HUDEP-2 (cell line): ENCODE measurements at regions not wholly inside any gene's neighbourhood (a gene's known extent, or its start where the extent isn't known, plus 50 kb on each side); places are given as distances from the start of the nearest gene placed in this dataset.
A peak's percentile ranks its signal among the peaks of the same experiment; 100 is the strongest.

Source experiments
- DNase-seq, 76 experiments: peaks; one replicate each; lab custom pipeline; 2025; ENCODE audit not compliant: unreplicated experiment in 76 of 76; lab: John Stamatoyannopoulos, UW

- DNase-seq = no peak
Observed at GRCh38 chr13:87868731-87869130, 197.6 kb downstream of the SLITRK5 start.

GRCh38 chr13:87872813-87873212 lies 201.6 kb downstream of the SLITRK5 start:
- no peak for DNase-seq

GRCh38 chr13:87877477-87877876 lies 206.3 kb downstream of the SLITRK5 start:
- no peak for DNase-seq

DNA sequence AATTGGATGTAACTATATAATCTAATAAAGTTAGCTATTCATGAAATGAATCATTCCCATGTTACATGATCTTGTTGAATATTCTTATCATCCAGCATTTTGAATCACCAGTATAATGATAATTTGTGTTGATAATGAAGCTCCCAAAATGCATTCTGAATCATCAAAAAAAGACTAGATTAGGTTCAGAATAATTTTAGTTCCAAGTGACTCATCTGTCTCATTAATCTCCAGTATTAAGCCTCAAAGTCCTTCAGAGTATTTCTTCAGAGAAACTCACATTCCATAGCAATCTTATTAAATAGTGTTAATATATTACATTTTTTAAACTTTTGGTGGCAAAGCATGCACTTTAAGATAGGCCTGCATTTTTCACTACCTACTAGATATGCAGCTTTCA lies 207.5 kb downstream of the SLITRK5 start:
- DNase-seq = no peak

DNA sequence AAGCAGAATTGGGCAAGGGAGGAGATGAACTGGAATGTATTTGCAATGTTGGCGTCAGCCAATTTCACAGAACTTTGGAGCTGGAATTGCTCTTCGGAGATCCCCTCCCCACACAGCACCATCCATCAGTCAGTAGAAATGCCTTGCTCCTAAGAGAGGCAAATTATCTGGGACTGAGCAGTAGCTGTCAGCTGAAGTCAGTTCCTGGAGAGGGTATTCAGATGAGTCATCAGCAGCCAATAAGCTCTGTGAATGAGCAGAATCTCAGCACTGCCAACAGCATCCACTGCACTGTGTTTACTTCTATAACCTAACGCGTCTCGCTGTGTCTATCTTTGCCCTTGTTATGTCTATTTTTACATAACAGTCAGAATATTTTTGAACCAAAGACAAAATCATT lies 213.7 kb downstream of the SLITRK5 start:
- no peak for DNase-seq

GRCh38 chr13:87887459-87888123 lies 216.4 kb downstream of the SLITRK5 start:
- DNase-seq = no peak

- DNase-seq = no peak
Observed at GRCh38 chr13:87889254-87889653, 218.1 kb downstream of the SLITRK5 start.

GRCh38 chr13:87893186-87893585 lies 222.0 kb downstream of the SLITRK5 start:
- no peak for DNase-seq

DNA sequence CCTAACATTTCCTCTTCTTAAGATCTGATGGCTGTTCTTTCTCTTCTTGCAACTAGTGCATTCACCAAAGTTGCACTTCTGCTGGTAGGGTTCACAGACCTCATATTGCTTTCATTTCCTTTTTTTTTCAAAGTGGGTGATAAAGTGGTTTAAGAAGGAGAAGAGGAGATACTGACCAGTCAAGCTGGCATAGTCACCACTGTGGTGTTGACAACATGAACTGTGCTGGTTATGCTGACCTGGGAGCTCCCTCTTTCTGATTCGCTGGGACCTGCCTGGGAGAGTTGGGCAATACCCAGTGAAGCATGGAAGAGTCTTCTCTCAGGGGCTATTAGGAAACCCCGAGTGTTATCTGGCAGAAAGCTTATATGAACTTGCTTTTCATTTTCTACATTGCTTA lies 222.9 kb downstream of the SLITRK5 start:
- no peak for DNase-seq

DNA sequence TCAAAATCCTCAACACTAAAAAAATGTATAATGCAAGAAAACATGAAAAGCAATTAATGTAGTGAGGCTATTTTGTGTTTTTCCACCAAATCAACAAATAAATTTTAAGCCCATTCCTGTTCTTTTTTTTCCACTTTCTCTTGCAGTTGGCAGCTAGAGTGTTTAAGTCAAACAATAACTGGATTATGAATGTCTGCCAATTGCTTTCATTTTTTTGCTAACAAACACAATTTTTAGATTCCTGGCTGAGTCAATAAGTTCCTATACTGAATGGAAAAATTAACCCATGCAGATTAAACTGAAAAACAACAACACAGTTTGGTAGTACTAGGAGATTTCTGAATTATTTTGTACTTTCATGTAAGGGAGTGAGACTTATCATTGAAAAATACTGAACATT lies 232.4 kb downstream of the SLITRK5 start:
- DNase-seq = no peak

DNA sequence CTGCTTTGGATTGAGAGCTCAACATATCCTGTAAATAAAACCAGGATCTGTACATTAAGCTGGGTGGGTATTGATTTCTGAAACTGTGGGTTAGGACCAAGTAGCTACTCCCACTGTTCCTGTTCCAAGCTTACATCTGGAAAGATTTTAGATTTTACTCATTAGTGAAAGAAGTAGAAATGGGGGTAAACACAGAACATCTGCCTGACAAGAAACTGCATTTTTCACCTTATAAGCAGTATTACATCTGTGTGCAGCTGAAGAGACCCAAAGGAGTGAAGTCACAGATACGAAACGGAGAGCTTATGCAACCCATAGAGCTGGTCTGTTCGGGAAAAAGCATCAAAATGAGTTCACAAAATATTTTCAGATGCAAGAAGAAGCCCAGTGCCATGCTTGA lies 235.2 kb downstream of the SLITRK5 start:
- DNase-seq = no peak

- no peak for DNase-seq
Observed at GRCh38 chr13:87907202-87907601, 236.0 kb downstream of the SLITRK5 start.

- DNase-seq = peak in 1 of 76 experiments; percentile 0
Observed at GRCh38 chr13:87919956-87920355, 248.8 kb downstream of the SLITRK5 start.

DNA sequence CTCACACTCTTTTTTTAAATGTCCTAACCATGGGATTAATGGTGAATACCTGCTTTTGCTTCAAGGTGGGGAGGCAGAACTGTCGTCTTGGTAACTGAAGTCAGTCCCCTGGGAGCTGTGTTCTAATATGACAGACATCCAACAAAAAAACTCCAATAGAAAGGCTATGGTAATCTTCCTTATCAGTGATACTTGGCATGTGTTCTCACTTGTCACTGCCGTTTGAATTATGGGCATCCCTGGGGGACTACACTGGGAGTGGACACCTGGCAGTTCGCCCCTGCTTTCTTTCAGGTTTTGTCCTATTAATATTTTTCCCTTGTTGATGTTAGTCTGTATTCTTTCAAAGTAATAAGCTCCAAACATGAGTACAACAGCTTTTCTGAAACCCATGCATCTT lies 252.6 kb downstream of the SLITRK5 start:
- DNase-seq = no peak

- DNase-seq = no peak
Observed at GRCh38 chr13:87925006-87925405, 253.8 kb downstream of the SLITRK5 start.

DNA sequence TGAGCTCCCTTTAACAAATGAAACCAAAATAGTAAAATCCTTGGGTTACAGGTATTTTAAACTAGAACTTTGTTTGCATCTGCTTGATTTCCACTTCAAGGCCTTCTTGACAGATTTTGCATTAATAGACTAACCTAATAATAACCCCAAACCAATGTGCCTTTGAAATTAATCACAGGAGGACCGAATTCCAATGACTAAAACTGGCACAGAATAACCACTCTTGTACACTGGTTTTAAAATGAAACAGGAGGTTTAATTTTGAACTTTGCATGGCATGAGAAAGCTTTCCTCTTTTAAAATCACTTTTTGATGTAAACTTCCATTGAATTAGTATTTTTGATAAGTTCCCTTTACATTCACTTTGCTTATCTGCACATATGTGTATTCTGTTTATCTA lies 269.6 kb downstream of the SLITRK5 start:
- DNase-seq = no peak

GRCh38 chr13:87941226-87941625 lies 270.1 kb downstream of the SLITRK5 start:
- no peak for DNase-seq

- no peak for DNase-seq
Observed at GRCh38 chr13:87942205-87942604, 271.0 kb downstream of the SLITRK5 start.

DNA sequence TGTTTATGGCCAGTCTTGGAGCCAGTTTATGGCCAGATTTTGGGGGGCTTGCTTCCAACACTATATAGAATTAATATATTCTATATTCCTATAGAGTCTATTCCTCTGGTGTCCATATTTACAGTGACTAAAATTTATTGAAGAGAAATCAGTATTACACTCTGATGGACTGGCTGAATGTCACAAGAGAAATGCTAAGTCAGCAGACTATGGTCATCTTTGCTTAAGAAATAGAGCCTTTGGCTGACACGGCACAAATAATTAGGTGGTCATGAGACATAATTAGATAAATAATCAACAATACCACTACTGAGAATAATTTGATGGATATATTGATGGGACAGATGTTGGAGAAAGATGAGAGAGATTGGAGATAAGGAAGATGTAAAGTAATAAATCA lies 272.9 kb downstream of the SLITRK5 start:
- no peak for DNase-seq

DNA sequence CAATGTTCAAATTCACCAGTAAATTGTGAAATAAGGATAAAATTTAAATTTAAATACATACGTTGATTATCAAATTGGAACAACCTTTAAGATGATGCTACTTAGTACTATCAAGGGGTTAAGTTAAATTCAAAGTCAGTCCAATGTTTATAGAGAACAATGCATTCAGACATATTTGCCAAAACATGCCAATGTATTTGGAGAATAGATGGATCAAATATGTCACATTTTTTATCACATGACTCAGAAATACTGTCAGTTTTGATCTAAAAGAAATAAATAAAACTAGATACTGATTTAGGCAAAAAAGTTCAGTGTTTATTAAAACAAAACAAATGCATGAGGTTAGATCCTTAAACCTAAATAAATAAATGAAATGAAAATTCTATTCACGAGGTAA lies 281.2 kb downstream of the SLITRK5 start:
- no peak for DNase-seq

DNA sequence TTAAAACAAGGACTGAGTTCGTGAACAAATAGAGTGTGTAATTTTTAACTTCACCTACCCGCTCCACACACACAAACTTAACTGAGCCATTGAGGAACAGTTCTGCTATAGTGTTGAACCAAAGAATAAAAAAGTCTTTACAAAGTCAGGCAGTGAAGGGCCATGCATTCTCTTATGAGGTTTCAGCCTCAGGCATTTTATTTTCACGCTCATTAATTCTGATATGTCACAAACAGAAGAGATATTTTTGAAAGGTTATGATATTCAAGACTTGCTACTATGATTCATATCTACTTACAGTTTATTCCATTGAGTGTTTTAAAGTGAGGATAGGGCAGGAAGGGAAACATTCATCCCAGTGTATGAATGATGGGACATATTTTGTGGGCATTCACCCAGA lies 282.2 kb downstream of the SLITRK5 start:
- DNase-seq = no peak

- no peak for DNase-seq
Observed at GRCh38 chr13:87954091-87954490, 282.9 kb downstream of the SLITRK5 start.

DNA sequence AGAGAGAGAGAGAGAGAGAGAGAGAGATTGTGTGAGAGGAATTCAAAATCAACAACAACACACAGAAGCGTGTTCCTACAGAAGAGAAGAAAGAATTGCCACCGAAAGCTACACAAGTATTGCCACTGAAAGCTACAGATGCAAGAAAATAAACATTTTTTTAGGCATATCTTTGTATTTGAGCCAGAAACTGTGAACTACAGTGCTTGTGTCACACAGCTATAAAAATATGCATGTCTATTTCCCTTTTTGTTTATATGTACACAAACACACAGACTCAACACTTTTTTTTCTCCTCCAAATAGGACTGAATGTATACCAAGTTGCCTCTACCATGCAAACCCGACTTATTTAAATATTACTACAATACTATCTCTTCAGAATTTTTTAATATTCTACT lies 290.4 kb downstream of the SLITRK5 start:
- DNase-seq = no peak
